ENCODE measurements at regions not wholly inside any gene's neighbourhood (a gene's known extent, or its start where the extent isn't known, plus 50 kb on each side); places are given as distances from the start of the nearest gene placed in this dataset.

DNA sequence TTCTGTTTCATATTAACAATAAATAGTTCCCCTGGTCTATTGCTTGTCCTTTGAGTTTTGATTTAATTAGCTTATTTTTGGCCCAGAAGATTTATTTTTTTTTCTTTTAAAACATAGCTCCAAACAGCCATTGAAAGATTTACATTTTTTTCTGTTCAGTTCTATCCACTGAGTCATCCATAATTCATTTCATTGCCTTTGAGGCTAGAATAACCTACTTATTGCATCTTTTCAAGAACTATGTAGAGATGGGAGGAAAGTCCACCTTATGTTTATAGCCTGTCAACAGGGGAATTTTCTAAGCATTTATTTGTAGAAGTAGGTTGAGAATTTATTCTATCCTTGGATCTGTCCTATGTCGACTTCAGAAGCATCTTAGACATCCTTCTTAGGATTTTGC, 53.4 kb upstream of the CHD2 start:
- TF ChIP-seq POLR2A (IDR thresholded peaks at IDR 0.05) (no peak), EP300 (IDR thresholded peaks at IDR 0.05) (no peak)
